NCI-H2107 treated with DMSO at 0.1 percent for 48 hours (cell line): ENCODE measurements at regions not wholly inside any gene's neighbourhood (a gene's known extent, or its start where the extent isn't known, plus 50 kb on each side); places are given as distances from the start of the nearest gene placed in this dataset.
"Not testable (repeated sequence)": the region's sequence is repeated elsewhere in the genome, so short reads cannot be mapped to it uniquely, and the experiment has no call there.

ENCODE experiments used
- DNase-seq: peaks from one replicate; lab custom pipeline; 2025; ENCODE audit not compliant: unreplicated experiment; lab: John Stamatoyannopoulos, UW

DNA sequence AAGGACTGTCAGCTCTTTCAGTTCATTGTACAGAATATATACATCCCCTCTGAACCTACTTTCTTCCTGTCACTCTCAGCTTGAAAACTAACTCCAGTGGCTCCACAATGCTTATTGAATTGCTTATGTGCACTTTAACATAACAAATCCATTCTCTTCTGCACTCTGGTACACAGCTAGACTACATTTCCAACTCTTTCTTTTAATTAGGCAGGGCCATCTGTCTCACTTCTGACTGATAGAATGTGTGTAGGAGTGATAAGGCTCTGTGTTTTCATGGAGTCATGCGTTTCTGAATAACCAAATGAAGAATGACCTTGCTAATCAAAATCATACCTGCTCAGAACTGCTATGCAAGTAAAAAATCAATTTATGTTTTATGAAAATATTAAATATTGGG lies 278.5 kb upstream of the CCDC179 start:
- no peak for DNase-seq

DNA sequence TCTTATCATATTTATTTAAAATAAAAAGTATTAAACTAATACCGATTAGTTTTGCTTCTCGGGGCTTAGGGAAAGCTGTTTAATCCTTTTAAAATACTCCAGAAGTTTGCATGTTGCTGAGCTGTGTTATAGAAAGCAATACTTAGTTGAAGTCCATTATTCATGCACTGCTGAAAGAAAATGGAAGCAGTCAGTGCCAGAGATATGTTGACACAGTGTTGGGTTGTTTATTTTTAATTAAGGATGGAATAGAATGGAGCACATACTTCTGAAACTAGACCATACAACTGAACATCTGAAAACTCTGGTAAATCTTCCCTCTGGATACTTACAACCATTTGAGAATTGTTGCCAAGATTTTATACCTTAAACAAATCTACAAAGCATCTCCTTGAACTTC lies 282.7 kb upstream of the CCDC179 start:
- DNase-seq, result no peak

GRCh38 chr11:23151819-23152218 lies 291.5 kb upstream of the CCDC179 start:
- DNase-seq, result no peak

DNA sequence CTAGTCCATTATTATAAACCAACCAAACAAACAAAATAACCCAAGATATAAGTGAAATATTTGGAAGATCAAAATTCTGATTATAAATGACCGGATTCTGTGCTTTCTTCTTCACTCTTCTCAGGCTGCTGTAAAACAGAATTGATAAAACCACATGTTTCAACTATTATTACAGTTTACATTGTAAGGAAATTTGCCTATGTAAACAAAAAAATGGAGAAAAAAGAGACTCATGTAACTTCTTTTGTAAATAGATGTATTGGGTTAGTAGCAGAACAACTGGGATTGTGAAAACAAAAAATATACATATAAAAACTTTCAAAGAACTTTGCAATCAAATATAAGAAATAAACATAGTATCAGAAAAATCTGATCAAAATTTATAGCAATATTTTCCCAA lies 295.2 kb upstream of the CCDC179 start:
- no peak for DNase-seq

- no peak for DNase-seq
Observed at GRCh38 chr11:23164022-23164421, 303.7 kb upstream of the CCDC179 start.

GRCh38 chr11:23166376-23166775 lies 306.1 kb upstream of the CCDC179 start:
- no peak for DNase-seq

DNA sequence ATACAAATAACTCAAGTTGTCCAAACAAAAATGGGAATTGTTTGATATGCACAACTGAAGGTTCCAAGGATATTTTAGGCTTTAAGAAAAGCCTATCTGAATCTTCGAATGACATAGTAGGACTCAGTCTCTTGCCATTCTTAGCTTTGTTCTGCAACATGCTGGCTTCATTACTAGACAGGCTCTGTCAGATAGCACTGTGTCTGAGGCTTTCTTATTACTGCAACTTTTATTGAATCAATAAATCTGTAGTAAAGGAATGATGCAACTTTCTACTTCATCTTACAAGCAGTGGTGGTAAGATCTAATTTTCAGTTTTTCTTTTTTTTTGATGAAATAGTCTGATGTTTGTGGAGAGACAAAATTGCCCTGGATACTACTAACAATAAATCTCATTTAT lies 319.3 kb upstream of the CCDC179 start:
- DNase-seq, result no peak

- no peak for DNase-seq
Observed at GRCh38 chr11:23181022-23181807, 320.9 kb upstream of the CCDC179 start.

DNA sequence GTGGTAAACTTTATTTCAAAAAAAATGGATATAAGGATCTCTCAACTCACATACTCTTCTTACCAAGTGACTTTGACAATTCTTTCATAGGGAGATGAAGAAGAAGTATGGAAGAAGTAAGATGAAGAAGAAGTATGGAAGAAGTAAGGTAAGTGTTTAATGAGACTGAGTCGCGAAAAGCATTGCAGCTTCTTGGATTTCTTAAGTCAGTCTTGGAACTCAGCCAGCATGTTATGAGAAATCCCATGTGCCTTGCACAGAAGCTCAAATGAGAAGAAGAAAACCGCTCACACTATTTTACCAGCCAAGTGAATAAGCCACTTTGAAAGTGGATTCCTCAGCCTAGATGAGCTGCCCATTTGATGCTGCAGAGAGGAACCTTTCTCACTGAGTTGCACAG lies 332.0 kb upstream of the CCDC179 start:
- DNase-seq, result no peak

DNA sequence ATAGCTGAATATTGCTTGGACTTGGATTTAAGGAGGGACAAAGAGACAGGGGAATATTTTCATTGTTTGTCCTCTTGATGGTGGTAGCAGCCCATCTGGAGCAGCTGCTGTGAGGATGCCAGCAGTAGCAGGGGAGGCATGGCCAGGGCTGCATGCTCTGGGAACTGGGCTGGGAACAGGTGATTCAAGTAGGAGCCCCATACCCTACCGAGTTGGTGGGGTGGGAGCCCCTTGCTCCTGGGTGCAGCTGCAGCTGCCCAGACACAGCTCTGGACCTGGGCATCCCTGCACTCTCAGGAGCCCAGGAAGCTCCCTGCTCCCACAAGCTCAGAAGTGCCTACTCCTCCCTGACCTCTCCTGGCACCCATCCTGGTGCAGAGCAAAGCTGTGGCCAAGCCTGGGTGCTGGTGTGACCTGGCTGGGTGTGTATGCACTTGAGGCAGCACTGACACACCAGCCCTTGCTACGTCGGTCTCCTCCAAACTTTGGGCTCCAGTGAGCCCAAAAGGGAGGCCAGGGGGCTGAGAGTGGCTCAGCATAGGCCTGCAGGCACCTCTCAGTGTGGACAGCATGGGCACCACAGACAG lies 341.8 kb upstream of the CCDC179 start:
- no peak for DNase-seq

DNA sequence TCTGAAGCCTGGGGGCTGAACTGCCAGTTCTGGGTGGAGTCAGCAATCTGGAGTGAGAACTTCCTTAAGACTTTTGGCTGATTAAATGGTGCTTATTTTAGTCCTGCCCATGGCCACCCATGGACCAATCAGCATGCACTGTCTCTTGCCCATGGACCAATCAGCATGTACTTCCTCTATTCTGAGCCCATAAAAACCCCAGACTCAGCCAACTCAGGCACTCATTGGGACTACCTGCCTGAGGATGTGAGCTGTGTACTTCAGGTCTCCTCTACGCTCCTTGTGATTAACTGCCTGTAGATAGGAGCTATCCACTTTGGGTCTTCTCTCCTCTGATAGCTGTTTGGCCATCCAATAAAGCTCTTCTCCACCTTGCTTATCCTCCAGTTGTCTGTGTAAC lies 342.3 kb upstream of the CCDC179 start:
- DNase-seq, result no peak

DNA sequence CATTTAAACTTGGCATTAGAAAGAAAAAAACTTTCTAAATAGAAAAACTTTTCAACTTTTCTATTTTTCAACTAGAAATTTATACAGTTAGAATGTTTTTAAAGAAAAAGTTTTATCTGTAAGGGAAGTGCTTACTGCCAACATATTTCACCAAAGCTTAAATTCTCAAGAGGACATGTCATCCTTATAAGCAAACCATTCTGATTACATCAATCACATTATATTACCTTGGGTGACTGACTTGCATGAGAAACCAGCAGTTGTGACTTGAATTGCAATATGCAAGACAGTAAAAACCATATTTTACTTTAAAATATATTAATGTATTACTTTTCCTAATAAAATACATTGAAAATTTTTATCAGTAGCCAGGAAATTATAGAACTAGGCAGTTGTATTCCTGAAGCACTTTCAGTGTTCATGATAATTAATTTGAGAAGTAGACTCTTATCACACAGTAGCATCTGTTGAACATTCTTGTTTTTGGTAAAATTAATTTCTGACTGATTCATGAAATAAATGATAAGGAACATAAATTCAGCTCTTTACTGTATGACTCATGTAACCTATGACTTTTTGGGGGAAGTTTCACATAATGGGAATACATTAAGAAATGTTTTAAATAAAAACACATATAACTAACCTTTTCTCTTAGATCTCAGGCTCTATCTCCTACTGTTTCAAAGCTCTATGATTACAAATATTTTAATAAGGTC lies 345.0 kb upstream of the CCDC179 start:
- no peak for DNase-seq

DNA sequence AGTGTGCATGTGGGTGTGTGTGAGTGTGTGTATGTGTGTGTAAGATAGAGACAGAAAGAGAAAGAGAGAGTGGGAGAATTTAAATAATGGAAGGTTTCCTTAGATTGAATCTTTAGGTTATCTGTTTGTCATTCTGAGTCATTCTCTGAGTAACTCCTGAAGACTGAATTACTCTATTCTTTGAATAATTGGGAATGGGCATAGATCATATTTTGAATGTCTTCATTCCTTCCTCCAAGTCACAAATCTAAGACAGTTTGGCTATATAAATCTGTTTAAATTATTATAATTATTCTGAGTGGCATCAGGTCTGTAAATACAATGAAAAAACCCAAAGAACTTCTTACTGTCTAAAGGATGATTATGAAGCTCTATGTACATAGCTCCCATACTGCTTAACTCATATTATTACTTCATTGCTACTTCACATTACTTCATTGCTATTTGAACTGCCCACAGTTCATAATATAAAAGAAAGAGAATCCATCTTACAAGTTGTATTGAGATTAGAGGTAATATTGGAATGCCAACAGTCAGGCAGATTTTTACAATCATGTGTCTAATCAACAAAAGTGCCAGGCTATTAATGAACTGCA lies 346.6 kb upstream of the CCDC179 start:
- no peak for DNase-seq

DNA sequence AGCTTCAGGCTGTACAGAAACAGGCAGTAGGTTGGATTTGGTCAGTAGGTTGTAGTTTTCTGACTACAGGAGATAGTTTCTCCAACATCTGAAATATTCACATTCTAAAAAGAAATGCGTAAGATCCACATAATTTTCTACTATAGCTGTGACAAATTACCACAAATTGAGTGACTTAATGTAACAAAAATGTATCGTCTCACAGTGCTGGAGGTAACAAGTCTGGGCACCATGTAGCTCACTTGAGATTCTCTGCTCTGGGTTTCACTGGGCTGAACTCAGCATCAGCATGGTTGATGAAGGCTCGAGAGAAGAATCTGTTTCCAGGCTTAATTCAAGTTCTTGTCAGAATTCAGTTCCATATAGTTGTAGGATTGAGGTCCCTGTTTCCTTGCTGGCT lies 350.9 kb upstream of the CCDC179 start:
- no peak for DNase-seq

DNA sequence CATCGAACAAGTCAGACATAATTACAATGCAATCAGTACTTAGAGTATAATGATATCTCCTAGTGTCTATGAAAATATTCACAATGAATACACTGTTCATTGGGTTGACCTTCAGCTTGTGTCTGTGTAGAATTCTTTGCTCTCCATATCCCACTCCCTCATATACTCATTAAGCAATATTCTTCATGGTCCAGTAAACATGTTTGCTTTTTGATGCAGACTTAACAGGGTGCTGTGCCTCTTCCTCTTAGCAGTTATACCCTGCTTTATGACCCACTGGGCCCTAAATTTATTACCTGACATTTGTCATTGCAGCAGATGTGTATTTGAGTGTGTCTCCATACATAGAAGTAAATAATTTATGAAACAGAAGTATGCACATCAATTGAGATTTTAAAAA lies 352.5 kb upstream of the CCDC179 start:
- no peak for DNase-seq

DNA sequence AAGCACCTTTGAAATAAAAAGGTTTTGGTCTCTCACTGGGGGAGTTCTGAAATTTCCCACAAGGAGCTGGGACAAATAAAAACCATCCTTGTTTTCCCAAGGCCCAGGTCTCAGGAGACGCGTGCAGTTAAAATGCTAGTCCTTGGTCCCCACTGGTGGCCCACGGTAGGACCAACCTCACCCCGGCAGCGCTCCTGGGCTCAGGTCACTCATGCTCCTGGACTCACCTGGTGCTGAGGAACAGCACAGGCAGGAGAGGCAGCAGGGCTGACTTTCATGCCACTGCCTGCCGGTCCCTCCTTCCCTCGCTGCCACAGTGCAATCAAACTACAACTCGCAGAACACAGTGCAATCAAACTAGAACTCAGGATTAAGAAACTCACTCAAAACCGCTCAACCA lies 356.8 kb upstream of the CCDC179 start:
- no peak for DNase-seq

GRCh38 chr11:23220086-23220485 lies 359.8 kb upstream of the CCDC179 start:
- DNase-seq, result not testable (repeated sequence)

GRCh38 chr11:23221366-23221765 lies 361.1 kb upstream of the CCDC179 start:
- no peak for DNase-seq

DNA sequence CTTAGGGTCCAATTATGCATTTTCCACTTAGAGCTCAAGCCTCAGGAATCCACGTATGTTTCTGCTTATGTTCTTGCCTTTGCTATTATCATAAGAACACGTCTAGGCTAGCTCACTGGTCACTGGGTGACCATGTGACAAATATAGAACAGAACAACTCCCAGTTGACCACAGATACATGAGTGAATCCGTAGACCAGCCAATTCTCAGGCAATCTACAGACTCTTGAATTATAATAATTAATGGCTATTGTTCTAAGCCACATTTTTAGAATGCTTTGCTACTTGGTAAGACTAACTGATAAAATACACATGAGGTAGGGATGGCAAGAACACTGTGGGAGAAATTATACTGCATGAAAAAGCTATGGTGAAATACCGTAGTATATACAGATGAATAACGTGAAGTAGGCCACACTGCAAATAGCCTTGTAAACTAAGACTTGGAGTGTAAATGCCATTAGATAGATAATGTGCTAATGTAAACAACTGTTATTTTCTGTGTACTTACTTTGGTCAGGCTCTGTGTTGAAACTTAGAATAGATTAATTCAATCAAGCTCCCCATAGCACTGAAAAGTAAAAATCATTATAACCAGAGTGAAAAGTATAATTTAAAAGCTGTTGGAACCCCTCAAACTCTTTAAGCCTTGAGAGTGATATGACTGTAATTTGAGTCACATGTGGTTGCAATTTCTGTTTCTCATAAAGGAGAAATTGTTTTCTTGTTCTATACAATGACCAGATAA lies 366.2 kb upstream of the CCDC179 start:
- DNase-seq, result no peak

DNA sequence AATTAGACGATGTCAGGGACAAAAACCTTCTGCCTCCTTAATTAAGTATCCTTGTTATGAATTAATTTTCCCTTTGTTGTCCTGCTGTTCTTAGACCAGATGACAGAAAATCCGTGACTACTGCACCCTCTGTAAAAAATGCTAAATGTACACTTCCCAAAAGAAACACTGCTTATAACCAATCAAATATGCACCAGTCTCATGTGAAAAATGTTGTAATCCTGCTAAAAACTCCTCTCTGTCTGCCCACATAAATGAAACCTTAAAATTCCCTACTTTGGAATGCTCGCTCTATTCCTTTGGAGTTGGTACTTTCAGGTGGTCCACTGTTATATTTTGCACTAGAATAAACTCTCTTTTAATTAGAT lies 366.8 kb upstream of the CCDC179 start:
- no peak for DNase-seq

DNA sequence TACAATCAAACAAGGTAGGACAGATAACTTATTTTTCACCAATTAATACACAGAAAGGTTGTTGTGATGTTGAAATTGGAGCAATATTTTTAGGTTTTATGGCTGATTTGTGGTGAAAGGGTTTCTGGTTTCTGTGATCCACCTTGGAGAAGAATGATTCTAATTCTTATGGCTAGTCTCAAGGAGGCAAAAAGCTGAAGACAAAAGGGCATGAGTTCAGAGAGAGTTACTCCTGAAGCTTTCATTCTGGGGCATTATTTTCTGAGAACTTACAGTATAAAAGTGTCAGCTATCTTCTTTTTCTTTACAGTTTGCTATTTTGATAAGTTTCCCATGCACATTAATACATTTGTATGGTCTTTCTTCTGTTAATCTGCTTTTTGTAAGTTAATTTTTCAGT lies 372.4 kb upstream of the CCDC179 start:
- DNase-seq, result no peak
